Superior temporal gyrus (tissue), 1 donor: ENCODE measurements at regions not wholly inside any gene's neighbourhood (a gene's known extent, or its start where the extent isn't known, plus 50 kb on each side); places are given as distances from the start of the nearest gene placed in this dataset.

ENCODE experiments used
- DNase-seq: peaks from one replicate; pipeline ENCODE4 v3.0.0-alpha.2; 2016; ENCODE audit errors: extremely low spot score

- DNase-seq = no peak
Observed at GRCh38 chr16:54336631-54337204, 50.1 kb upstream of the IRX3 start.
